Vagina (tissue), 2 donors: ENCODE measurements at regions not wholly inside any gene's neighbourhood (a gene's known extent, or its start where the extent isn't known, plus 50 kb on each side); places are given as distances from the start of the nearest gene placed in this dataset.

ENCODE experiments used
- DNase-seq, 2 donors: peaks; one replicate each; pipeline ENCODE4 v3.0.0-alpha.2; 2017; ENCODE audit errors: extremely low spot score in 2 of 2
- H3K27ac ChIP-seq: fragments of 200-600 bp; sonication (generic); one replicate; pipeline ENCODE4 v1.5.1; 2019
- H3K27me3 ChIP-seq: fragments of 200-600 bp; sonication (generic); one replicate; pipeline ENCODE4 v1.5.1; 2019
- H3K36me3 ChIP-seq, 2 donors: fragments of 200-600 bp; sonication (generic); one replicate each; pipeline ENCODE4 v1.5.1; 2017 to 2019
- H3K4me1 ChIP-seq: fragments of 200-600 bp; sonication (generic); one replicate; pipeline ENCODE4 v1.5.1; 2019
- H3K4me3 ChIP-seq, 2 donors: fragments of 200-600 bp; sonication (generic); 1 replicate in 1 of 2; 2 replicates in 1 of 2; pipeline ENCODE4 v1.5.1; 2016 to 2019
- H3K9me3 ChIP-seq: fragments of 200-600 bp; sonication (generic); one replicate; pipeline ENCODE4 v1.5.1; 2019
- CTCF ChIP-seq, 3 experiments: fragments of 450-650 bp in 2 of 3; fragments of 200-600 bp in 1 of 3; sonication (generic) in 1 of 3; IDR thresholded peaks; one replicate each; pipeline ENCODE4 v1.5.1; 2017 to 2019; ENCODE audit warnings: antibody characterized with exemption in 3 of 3, mild to moderate bottlenecking in 2 of 3, moderate library complexity in 2 of 3
- POLR2A ChIP-seq, 2 donors: fragments of 450-650 bp; IDR thresholded peaks; one replicate each; pipeline ENCODE4 v1.6.1; 2017; ENCODE audit warnings: antibody characterized with exemption in 2 of 2, mild to moderate bottlenecking in 2 of 2, moderate library complexity in 2 of 2
- POLR2AphosphoS5 ChIP-seq, 2 donors: sonication (generic); formaldehyde crosslinking; IDR thresholded peaks; one replicate each; pipeline ENCODE4 v1.9.0; 2017; ENCODE audit warnings: antibody characterized with exemption in 2 of 2, mild to moderate bottlenecking in 2 of 2, low read depth in 1 of 2; ENCODE audit not compliant: insufficient read depth in 1 of 2
- intact Hi-C: fragments of 100-400 bp; cut with DNase I; formaldehyde crosslinking; loops from one replicate; pipeline ENCODE4 v1.15.1; 2023

- TF ChIP-seq CTCF (IDR thresholded peaks at IDR 0.05) = no peak
- no peak for TF ChIP-seq POLR2A (IDR thresholded peaks at IDR 0.05)
- TF ChIP-seq POLR2AphosphoS5 (IDR thresholded peaks at IDR 0.05; ENCODE audit: insufficient read depth in 1 of 2, low read depth in 1 of 2) = no peak
- intact Hi-C loops = no loop called here
- H3K27me3 ChIP-seq = no peaks in the 10 kb centered on the region
- H3K9me3 ChIP-seq = no peaks in the 10 kb centered on the region
- no peaks in the 10 kb centered on the region for H3K4me1 ChIP-seq
- H3K27ac ChIP-seq = no peak overlapping the region
- DNase-seq = no peak
- no peaks in the 10 kb centered on the region for H3K36me3 ChIP-seq
- H3K4me3 ChIP-seq = no peak overlapping the region
These were observed 209.9 kb upstream of the ZFP64 start for GRCh38 chr20:52401431-52401830.

- Histone ChIP-seq H3K9me3 (no peaks in the 10 kb centered on the region), H3K27ac (no peak overlapping the region), H3K4me3 (no peak overlapping the region), H3K4me1 (no peaks in the 10 kb centered on the region), H3K27me3 (no peaks in the 10 kb centered on the region), H3K36me3 (no peaks in the 10 kb centered on the region)
- DNase-seq = no peak
- intact Hi-C loops = no loop called here
- TF ChIP-seq POLR2A (IDR thresholded peaks at IDR 0.05) (no peak), POLR2AphosphoS5 (IDR thresholded peaks at IDR 0.05; ENCODE audit: insufficient read depth in 1 of 2, low read depth in 1 of 2) (no peak), CTCF (IDR thresholded peaks at IDR 0.05) (no peak)
These were observed 207.8 kb upstream of the ZFP64 start for GRCh38 chr20:52399352-52399751.

- no peak overlapping the region for H3K4me3 ChIP-seq
- TF ChIP-seq POLR2AphosphoS5 (IDR thresholded peaks at IDR 0.05; ENCODE audit: insufficient read depth in 1 of 2, low read depth in 1 of 2) (no peak), POLR2A (IDR thresholded peaks at IDR 0.05) (no peak), CTCF (IDR thresholded peaks at IDR 0.05) (no peak)
- H3K4me1 ChIP-seq = no peaks in the 10 kb centered on the region
- H3K27me3 ChIP-seq = no peaks in the 10 kb centered on the region
- no peak overlapping the region for H3K27ac ChIP-seq
- no peaks in the 10 kb centered on the region for H3K9me3 ChIP-seq
- no peaks in the 10 kb centered on the region for H3K36me3 ChIP-seq
- intact Hi-C loops = no loop called here
- DNase-seq = no peak
These were observed 198.0 kb upstream of the ZFP64 start for GRCh38 chr20:52389606-52390005.

DNA sequence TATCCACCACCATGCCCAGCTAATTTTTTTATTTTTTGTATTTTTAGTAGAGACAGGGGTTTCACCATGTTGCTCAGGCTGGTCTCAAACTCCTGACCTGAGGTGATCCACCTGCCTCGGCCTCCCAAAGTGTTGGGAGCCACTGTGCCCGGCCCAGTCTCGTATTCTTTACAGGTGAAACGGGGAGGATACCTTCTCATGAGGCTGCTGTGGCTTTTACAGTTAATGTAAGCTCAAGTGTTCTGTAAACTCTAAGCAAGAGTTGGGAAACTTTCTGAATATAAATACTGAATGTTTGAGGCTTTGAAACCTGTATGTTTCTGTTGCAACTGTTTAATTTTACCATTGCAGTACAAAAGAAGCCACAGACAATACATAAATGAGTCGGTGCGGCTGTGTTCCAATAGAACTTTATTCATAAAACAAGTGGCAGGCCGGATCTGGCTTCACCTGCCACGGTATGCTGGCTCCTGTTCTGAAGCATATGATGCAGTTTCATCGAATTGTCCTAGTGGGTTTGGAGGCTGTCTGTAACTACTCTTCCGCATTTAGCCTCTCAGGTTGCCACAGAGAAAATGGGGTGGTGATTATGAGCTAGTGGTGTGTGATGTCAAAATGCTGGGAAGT is 192.5 kb upstream of the ZFP64 start:
- no peak for TF ChIP-seq CTCF (IDR thresholded peaks at IDR 0.05)
- TF ChIP-seq POLR2AphosphoS5 (IDR thresholded peaks at IDR 0.05; ENCODE audit: insufficient read depth in 1 of 2, low read depth in 1 of 2) = no peak
- no peak for TF ChIP-seq POLR2A (IDR thresholded peaks at IDR 0.05)
- H3K27ac ChIP-seq = no peak overlapping the region
- no peak for DNase-seq
- H3K4me3 ChIP-seq = no peak overlapping the region
- H3K4me1 ChIP-seq = no peaks in the 10 kb centered on the region
- no peaks in the 10 kb centered on the region for H3K27me3 ChIP-seq
- intact Hi-C loops = no loop called here
- no peaks in the 10 kb centered on the region for H3K36me3 ChIP-seq
- H3K9me3 ChIP-seq = peaks cover 4% of the 10 kb centered on the region

- no peak for TF ChIP-seq POLR2A (IDR thresholded peaks at IDR 0.05)
- no peak for TF ChIP-seq CTCF (IDR thresholded peaks at IDR 0.05)
- TF ChIP-seq POLR2AphosphoS5 (IDR thresholded peaks at IDR 0.05; ENCODE audit: insufficient read depth in 1 of 2, low read depth in 1 of 2) = no peak
- Histone ChIP-seq H3K4me3 (no peak overlapping the region), H3K27ac (no peak overlapping the region), H3K4me1 (no peaks in the 10 kb centered on the region), H3K9me3 (peaks cover 4% of the 10 kb centered on the region), H3K36me3 (no peaks in the 10 kb centered on the region), H3K27me3 (no peaks in the 10 kb centered on the region)
- no peak for DNase-seq
- intact Hi-C loops = no loop called here
These were observed 191.4 kb upstream of the ZFP64 start for GRCh38 chr20:52382933-52383332.
